Cardiac muscle cell (in vitro differentiated cells and primary cell): ENCODE measurements at regions not wholly inside any gene's neighbourhood (a gene's known extent, or its start where the extent isn't known, plus 50 kb on each side); places are given as distances from the start of the nearest gene placed in this dataset.

Experiments
- DNase-seq, 2 donors: peaks; one replicate each; pipeline versions ENCODE4 v3.0.0 to v3.0.0-alpha.2; 2010 to 2017; ENCODE audit warnings: low read depth in 1 of 2, low spot score in 1 of 2
- H3K27ac ChIP-seq: fragments of 200-600 bp; sonication (generic); 2 replicates; pipeline ENCODE4 v1.5.1; 2016
- H3K27me3 ChIP-seq: fragments of 200-600 bp; sonication (generic); 2 replicates; pipeline ENCODE4 v1.6.0; 2016; ENCODE audit warnings: control low read depth
- H3K36me3 ChIP-seq: fragments of 200-600 bp; sonication (generic); 2 replicates; pipeline ENCODE4 v1.5.1; 2016; ENCODE audit warnings: control low read depth
- H3K4me1 ChIP-seq: fragments of 200-600 bp; sonication (generic); 2 replicates; pipeline ENCODE4 v1.8.1; 2017; ENCODE audit warnings: low read depth, mild to moderate bottlenecking, mixed run types
- H3K4me3 ChIP-seq: fragments of 200-600 bp; sonication (generic); 2 replicates; pipeline ENCODE4 v1.5.1; 2016; ENCODE audit warnings: mild to moderate bottlenecking
- H3K9me3 ChIP-seq: fragments of 200-600 bp; sonication (generic); 2 replicates; pipeline ENCODE4 v1.5.1; 2017; ENCODE audit warnings: low read depth, mild to moderate bottlenecking, control low read depth
- TF ChIP-seq, protein P1 (sequence below): IDR thresholded peaks from 2 replicates; pipeline ENCODE4 v1.5.1; 2012; ENCODE audit warnings: low read depth, mild to moderate bottlenecking, low read length

DNA sequence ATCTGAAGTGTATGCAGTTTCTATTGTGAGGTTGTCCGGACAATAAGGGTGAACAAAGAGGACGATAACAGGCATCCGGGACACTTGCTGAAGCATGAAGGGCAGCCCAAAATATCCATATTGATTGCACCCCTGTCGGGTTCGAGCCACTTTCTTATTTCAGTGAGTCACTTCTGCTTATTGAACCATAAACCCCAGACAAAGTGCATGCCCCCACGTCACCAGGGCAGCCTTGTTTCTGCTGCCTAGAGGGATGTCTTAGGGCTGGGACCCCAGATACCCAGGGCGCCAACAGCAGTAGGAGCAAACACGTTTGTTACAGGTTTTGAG, 175.3 kb upstream of the LYZL1 start:
- Histone ChIP-seq H3K27me3 (no peaks in the 10 kb centered on the region), H3K36me3 (no peaks in the 10 kb centered on the region), H3K4me1 (peaks cover 69% of the 10 kb centered on the region), H3K4me3 (no peak overlapping the region), H3K27ac (peak overlapping the region; percentile 83), H3K9me3 (no peaks in the 10 kb centered on the region)
- TF ChIP-seq, protein P1, sequence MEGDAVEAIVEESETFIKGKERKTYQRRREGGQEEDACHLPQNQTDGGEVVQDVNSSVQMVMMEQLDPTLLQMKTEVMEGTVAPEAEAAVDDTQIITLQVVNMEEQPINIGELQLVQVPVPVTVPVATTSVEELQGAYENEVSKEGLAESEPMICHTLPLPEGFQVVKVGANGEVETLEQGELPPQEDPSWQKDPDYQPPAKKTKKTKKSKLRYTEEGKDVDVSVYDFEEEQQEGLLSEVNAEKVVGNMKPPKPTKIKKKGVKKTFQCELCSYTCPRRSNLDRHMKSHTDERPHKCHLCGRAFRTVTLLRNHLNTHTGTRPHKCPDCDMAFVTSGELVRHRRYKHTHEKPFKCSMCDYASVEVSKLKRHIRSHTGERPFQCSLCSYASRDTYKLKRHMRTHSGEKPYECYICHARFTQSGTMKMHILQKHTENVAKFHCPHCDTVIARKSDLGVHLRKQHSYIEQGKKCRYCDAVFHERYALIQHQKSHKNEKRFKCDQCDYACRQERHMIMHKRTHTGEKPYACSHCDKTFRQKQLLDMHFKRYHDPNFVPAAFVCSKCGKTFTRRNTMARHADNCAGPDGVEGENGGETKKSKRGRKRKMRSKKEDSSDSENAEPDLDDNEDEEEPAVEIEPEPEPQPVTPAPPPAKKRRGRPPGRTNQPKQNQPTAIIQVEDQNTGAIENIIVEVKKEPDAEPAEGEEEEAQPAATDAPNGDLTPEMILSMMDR, result no peak
- DNase-seq, result no peak

DNA sequence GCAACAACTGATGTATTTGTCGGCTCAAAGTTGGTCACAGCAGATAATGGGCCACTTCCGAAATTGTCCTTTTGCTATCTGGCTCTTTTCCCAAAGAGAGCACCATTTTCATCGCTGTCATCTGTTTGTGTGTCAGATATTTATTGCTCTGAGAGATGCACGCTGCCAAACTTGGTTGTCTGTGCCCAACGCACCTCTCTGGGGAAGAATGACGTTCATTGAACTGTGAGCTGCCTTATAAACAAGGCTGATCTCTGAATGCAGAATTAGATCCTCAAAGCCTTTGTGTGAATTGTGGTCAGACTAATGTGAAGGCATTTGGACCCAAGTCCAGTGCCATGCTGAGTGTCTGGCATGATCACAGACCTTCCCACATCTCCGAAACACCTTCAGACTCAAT, 174.7 kb upstream of the LYZL1 start:
- no peaks in the 10 kb centered on the region for H3K9me3 ChIP-seq
- DNase-seq, result no peak

DNA sequence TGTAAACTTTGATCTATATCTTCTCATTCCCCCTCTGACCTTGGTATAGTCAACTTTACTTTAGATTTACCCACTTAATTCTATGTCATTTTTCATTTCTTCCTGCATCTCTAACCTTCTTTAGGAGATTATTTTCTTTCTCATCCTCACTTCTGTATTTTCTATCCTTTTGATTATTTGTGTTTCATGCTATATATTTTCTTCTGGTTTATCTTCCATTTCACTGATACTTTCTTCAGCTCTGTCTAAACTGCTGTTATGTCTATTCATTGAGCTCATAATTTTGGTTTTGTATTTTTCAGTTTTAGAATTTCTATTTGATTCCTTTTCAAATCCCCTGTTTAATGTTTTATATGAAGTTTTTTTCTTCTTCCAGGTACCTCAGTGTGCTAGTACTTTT, 171.1 kb upstream of the LYZL1 start:
- TF ChIP-seq, protein P1, result no peak
- no peak for DNase-seq
- H3K4me3 ChIP-seq, result no peak overlapping the region
- no peaks in the 10 kb centered on the region for H3K36me3 ChIP-seq
- H3K9me3 ChIP-seq, result no peaks in the 10 kb centered on the region
- H3K27me3 ChIP-seq, result no peaks in the 10 kb centered on the region
- H3K27ac ChIP-seq, result no peak overlapping the region
- H3K4me1 ChIP-seq, result peaks cover 27% of the 10 kb centered on the region

More for the DNA sequence above, 174.7 kb upstream of the LYZL1 start:
- peak overlapping the region; percentile 83 for H3K27ac ChIP-seq
- TF ChIP-seq, protein P1, result no peak
- peaks cover 64% of the 10 kb centered on the region for H3K4me1 ChIP-seq
- no peaks in the 10 kb centered on the region for H3K36me3 ChIP-seq
- no peaks in the 10 kb centered on the region for H3K27me3 ChIP-seq
- H3K4me3 ChIP-seq, result no peak overlapping the region

DNA sequence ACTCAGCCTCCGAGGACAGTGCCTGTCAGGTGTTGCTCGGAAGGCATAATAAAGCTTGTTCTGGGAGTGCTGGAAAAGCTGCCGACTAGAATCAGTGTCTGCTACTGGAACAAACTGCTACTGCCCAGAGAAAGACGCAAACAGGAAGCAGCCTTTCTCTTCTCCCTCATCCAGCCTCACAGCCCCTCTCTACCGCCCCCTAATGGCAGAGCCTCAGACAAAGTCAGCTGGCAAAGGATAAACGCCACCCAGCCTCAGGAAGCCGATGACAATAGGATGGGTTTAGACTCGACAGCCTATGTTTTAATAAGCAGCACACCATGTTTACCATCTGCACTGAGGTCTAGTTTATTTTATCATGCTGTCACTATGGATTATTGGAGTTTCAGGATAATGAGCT, 169.5 kb upstream of the LYZL1 start:
- TF ChIP-seq, protein P1, result peak; percentile 41
- no peak for DNase-seq
- H3K36me3 ChIP-seq, result no peaks in the 10 kb centered on the region

DNA sequence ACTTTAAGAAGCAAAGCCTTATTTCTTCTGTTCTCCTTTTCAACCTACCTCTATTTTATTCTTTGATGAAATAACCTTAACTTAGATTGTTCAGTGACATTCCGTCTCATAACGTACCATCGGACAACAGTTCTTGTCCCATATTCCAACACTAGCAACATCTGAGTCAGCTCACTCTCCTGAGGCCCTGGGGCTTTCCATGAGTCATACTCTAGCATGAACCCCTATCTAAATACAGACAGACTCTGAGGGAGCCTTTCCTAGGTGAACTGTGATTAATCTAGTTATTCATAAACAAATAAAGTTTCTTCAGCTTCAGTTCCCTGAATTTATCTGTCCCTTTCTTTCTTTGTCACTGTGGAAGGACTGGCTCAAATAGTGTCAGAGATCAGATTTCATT, 168.7 kb upstream of the LYZL1 start:
- H3K4me1 ChIP-seq, result peaks cover 3% of the 10 kb centered on the region
- H3K4me3 ChIP-seq, result no peak overlapping the region
- peak in 1 of 2 donors; percentile 75 for DNase-seq
- peak overlapping the region; percentile 52 for H3K27ac ChIP-seq
- TF ChIP-seq, protein P1, result no peak
- no peaks in the 10 kb centered on the region for H3K36me3 ChIP-seq
- no peaks in the 10 kb centered on the region for H3K9me3 ChIP-seq
- no peaks in the 10 kb centered on the region for H3K27me3 ChIP-seq

More for the DNA sequence above, 169.5 kb upstream of the LYZL1 start:
- Histone ChIP-seq H3K4me1 (peaks cover 11% of the 10 kb centered on the region), H3K4me3 (no peak overlapping the region), H3K9me3 (no peaks in the 10 kb centered on the region), H3K27me3 (no peaks in the 10 kb centered on the region), H3K27ac (no peak overlapping the region)

DNA sequence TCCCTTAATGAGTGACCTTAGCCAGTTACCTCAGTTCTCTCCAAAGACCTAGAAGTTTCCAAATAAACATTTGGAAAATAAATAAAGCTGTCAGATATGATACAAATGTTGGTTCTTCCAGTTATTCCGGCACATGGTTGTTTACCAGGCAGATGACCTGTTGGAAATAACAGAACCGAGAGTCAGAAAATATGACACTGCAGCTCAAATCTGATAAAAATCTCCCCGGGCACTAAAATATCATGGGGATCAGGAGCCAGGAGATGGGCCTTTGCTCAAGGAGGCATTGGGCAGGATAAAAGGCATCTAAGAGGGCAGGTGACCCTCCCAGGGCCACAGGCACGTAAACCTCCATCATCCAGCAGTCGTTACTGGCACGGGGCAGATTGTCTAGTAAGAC, 164.0 kb upstream of the LYZL1 start:
- H3K9me3 ChIP-seq, result no peaks in the 10 kb centered on the region
- TF ChIP-seq, protein P1, result no peak
- no peak overlapping the region for H3K4me3 ChIP-seq
- H3K27ac ChIP-seq, result no peak overlapping the region
- H3K4me1 ChIP-seq, result peaks cover 17% of the 10 kb centered on the region
- no peak for DNase-seq
- H3K36me3 ChIP-seq, result no peaks in the 10 kb centered on the region
- no peaks in the 10 kb centered on the region for H3K27me3 ChIP-seq
